RWPE2 (cell line): ENCODE measurements at regions not wholly inside any gene's neighbourhood (a gene's known extent, or its start where the extent isn't known, plus 50 kb on each side); places are given as distances from the start of the nearest gene placed in this dataset.

ENCODE experiments used
- ATAC-seq: fragments of 200-7000 bp; cut with Tn5 transposase; 3 replicates; pipeline ENCODE4 v1.9.1; 2021; ENCODE audit warnings: low read depth
- DNase-seq: peaks from one replicate; pipeline ENCODE4 v3.0.0-alpha.2; 2020; ENCODE audit warnings: low spot score
- H3K27ac ChIP-seq: fragments of 450-650 bp; 2 replicates; pipeline ENCODE4 v1.5.1; 2017; ENCODE audit warnings: mild to moderate bottlenecking; ENCODE audit not compliant: poor library complexity, severe bottlenecking
- H3K27me3 ChIP-seq: fragments of 250-450 bp; sonication (Bioruptor Pico); 2 replicates; pipeline ENCODE4 v1.5.1; 2021; ENCODE audit warnings: mild to moderate bottlenecking, moderate library complexity; ENCODE audit not compliant: insufficient read depth, poor library complexity, severe bottlenecking
- H3K36me3 ChIP-seq: fragments of 250-450 bp; sonication (Bioruptor Pico); 2 replicates; pipeline ENCODE4 v1.5.1; 2020; ENCODE audit warnings: low read depth, mild to moderate bottlenecking, moderate library complexity
- H3K4me1 ChIP-seq: fragments of 250-450 bp; sonication (Bioruptor Pico); 2 replicates; pipeline ENCODE4 v1.5.1; 2021; ENCODE audit warnings: mild to moderate bottlenecking, moderate library complexity; ENCODE audit not compliant: insufficient read depth, poor library complexity, severe bottlenecking
- H3K4me3 ChIP-seq: fragments of 250-450 bp; sonication (Bioruptor Pico); 2 replicates; pipeline ENCODE4 v1.5.1; 2021; ENCODE audit warnings: mild to moderate bottlenecking, moderate library complexity; ENCODE audit not compliant: severe bottlenecking
- H3K9me3 ChIP-seq: fragments of 250-450 bp; sonication (Bioruptor Pico); 2 replicates; pipeline ENCODE4 v1.5.1; 2021; ENCODE audit warnings: mild to moderate bottlenecking, moderate library complexity; ENCODE audit not compliant: severe bottlenecking
- CTCF ChIP-seq: fragments of 450-650 bp; IDR thresholded peaks from one replicate; pipeline ENCODE4 v1.5.1; 2017; ENCODE audit warnings: mild to moderate bottlenecking, moderate library complexity; ENCODE audit not compliant: poor library complexity, severe bottlenecking

GRCh38 chr5:89216606-89217005 lies 333.6 kb upstream of the MEF2C start:
- DNase-seq = no peak
- TF ChIP-seq CTCF = no peak

GRCh38 chr5:89213573-89213972 lies 330.6 kb upstream of the MEF2C start:
- Histone ChIP-seq H3K27me3 (no peaks in the 10 kb centered on the region), H3K9me3 (no peaks in the 10 kb centered on the region), H3K4me3 (no peak overlapping the region), H3K27ac (no peak overlapping the region), H3K4me1 (peaks cover 4% of the 10 kb centered on the region), H3K36me3 (no peaks in the 10 kb centered on the region)
- no peak for TF ChIP-seq CTCF
- ATAC-seq = no peak
- no peak for DNase-seq

More at GRCh38 chr5:89216606-89217005, 333.6 kb upstream of the MEF2C start:
- Histone ChIP-seq H3K27ac (no peak overlapping the region), H3K9me3 (no peaks in the 10 kb centered on the region), H3K27me3 (no peaks in the 10 kb centered on the region), H3K36me3 (no peaks in the 10 kb centered on the region), H3K4me1 (peaks cover 1% of the 10 kb centered on the region), H3K4me3 (no peak overlapping the region)
- ATAC-seq = no peak

GRCh38 chr5:89211836-89212235 lies 328.9 kb upstream of the MEF2C start:
- H3K27ac ChIP-seq = no peak overlapping the region
- no peak for DNase-seq
- H3K4me1 ChIP-seq = peaks cover 4% of the 10 kb centered on the region
- no peak overlapping the region for H3K4me3 ChIP-seq
- no peak for TF ChIP-seq CTCF
- no peaks in the 10 kb centered on the region for H3K36me3 ChIP-seq
- ATAC-seq = peak; percentile 83
- no peaks in the 10 kb centered on the region for H3K9me3 ChIP-seq
- H3K27me3 ChIP-seq = no peaks in the 10 kb centered on the region

- ATAC-seq (no peak), DNase-seq (no peak)
- no peaks in the 10 kb centered on the region for H3K9me3 ChIP-seq
Measured at GRCh38 chr5:89208811-89209210, 325.8 kb upstream of the MEF2C start.

More at GRCh38 chr5:89208811-89209210, 325.8 kb upstream of the MEF2C start:
- no peak overlapping the region for H3K27ac ChIP-seq
- TF ChIP-seq CTCF = no peak
- no peaks in the 10 kb centered on the region for H3K36me3 ChIP-seq
- peaks cover 4% of the 10 kb centered on the region for H3K4me1 ChIP-seq
- H3K4me3 ChIP-seq = no peak overlapping the region
- H3K27me3 ChIP-seq = no peaks in the 10 kb centered on the region
